HCT116 (cell line): ENCODE measurements at regions not wholly inside any gene's neighbourhood (a gene's known extent, or its start where the extent isn't known, plus 50 kb on each side); places are given as distances from the start of the nearest gene placed in this dataset.

Experiments
- CTCF ChIP-seq, 3 experiments: fragments of 200-600 bp in 1 of 3; sonication (generic) in 1 of 3; IDR thresholded peaks in 2 of 3; conservative IDR thresholded peaks in 1 of 3; 2 replicates each; pipeline ENCODE4 v1.5.1; 2012 to 2017; ENCODE audit warnings: low read depth in 2 of 3, low read length in 2 of 3, antibody characterized with exemption in 1 of 3, borderline replicate concordance in 1 of 3, control low read depth in 1 of 3, mild to moderate bottlenecking in 1 of 3, mixed read lengths in 1 of 3, mixed run types in 1 of 3, moderate library complexity in 1 of 3; ENCODE audit not compliant: insufficient read depth in 1 of 3
- ELF1 ChIP-seq: IDR thresholded peaks from 2 replicates; pipeline ENCODE4 v1.6.1; 2012; ENCODE audit warnings: low read depth, borderline replicate concordance
- POLR2AphosphoS5 ChIP-seq: IDR thresholded peaks from 2 replicates; pipeline ENCODE4 v1.6.1; 2011; ENCODE audit warnings: mild to moderate bottlenecking, low read depth, low read length, moderate library complexity
- SIN3A ChIP-seq: IDR thresholded peaks from 2 replicates; pipeline ENCODE4 v1.6.1; 2012; ENCODE audit warnings: low read depth
- ZNF274 ChIP-seq: fragments of 200-500 bp; sonication (Bioruptor generic); IDR thresholded peaks from 2 replicates; pipeline ENCODE4 v1.6.1; 2014; ENCODE audit warnings: mild to moderate bottlenecking, low read depth, low read length, inconsistent platforms

GRCh38 chr6:139982195-139982594 is 607.7 kb upstream of the CITED2 start:
- no peak for TF ChIP-seq POLR2AphosphoS5
- TF ChIP-seq CTCF (IDR thresholded peaks at IDR 0.05 in 2 of 3, conservative IDR thresholded peaks at IDR 0.05 in 1 of 3; ENCODE audit: borderline replicate concordance in 1 of 3, insufficient read depth in 1 of 3, low read depth in 2 of 3, low read length in 2 of 3) = no peak
- no peak for TF ChIP-seq ELF1
- no peak for TF ChIP-seq SIN3A
- TF ChIP-seq ZNF274 = no peak
